Mucosa of descending colon (tissue), 3 donors: ENCODE measurements at regions not wholly inside any gene's neighbourhood (a gene's known extent, or its start where the extent isn't known, plus 50 kb on each side); places are given as distances from the start of the nearest gene placed in this dataset.

ENCODE experiments used
- ATAC-seq: fragments of 200-7000 bp; cut with Tn5 transposase; one replicate; pipeline ENCODE4 v1.9.1; 2020; ENCODE audit warnings: mild to moderate bottlenecking, moderate library complexity
- DNase-seq, 3 donors: peaks; one replicate each; pipeline ENCODE4 v3.0.0-alpha.2; 2020
- H3K36me3 ChIP-seq: fragments of 200-600 bp; one replicate; pipeline ENCODE4 v1.8.0; 2021; ENCODE audit warnings: low read depth, mild to moderate bottlenecking
- H3K4me1 ChIP-seq: fragments of 200-600 bp; one replicate; pipeline ENCODE4 v1.8.0; 2021; ENCODE audit warnings: low read depth, mild to moderate bottlenecking
- H3K4me3 ChIP-seq: fragments of 200-600 bp; one replicate; pipeline ENCODE4 v1.8.0; 2021; ENCODE audit warnings: mild to moderate bottlenecking
- H3K9me3 ChIP-seq: fragments of 200-600 bp; one replicate; pipeline ENCODE4 v1.8.0; 2021; ENCODE audit warnings: mild to moderate bottlenecking
- CTCF ChIP-seq: fragments of 200-600 bp; IDR thresholded peaks from one replicate; pipeline ENCODE4 v1.8.0; 2022; ENCODE audit warnings: antibody characterized with exemption, mild to moderate bottlenecking
- intact Hi-C, 2 donors: fragments of 100-400 bp; cut with DNase I in 1 of 2; cut with micrococcal nuclease in 1 of 2; formaldehyde crosslinking; loops; one replicate each; pipeline versions ENCODE4 v1.11.0 to v1.11.1; 2022; cut with DNase I, micrococcal nuclease
- donor health status: DM: no; HTN: no; CAD: no; lungs with moderate emphysema.
- donor health status: DM: no; HTN: no; CAD: no.
- donor health status: DM: no; HTN: yes; CAD: no.

GRCh38 chr14:43481864-43482263 is 1025.2 kb downstream of the FSCB start:
- Histone ChIP-seq H3K9me3 (no peaks in the 10 kb centered on the region), H3K36me3 (no peaks in the 10 kb centered on the region), H3K4me3 (no peak overlapping the region), H3K4me1 (no peaks in the 10 kb centered on the region)
- no peak for TF ChIP-seq CTCF
- intact Hi-C loops: no loop called here
- DNase-seq: no peak
- no peak for ATAC-seq

- ATAC-seq: no peak
- H3K4me1 ChIP-seq: no peaks in the 10 kb centered on the region
- intact Hi-C loops: no loop called here
- no peak for TF ChIP-seq CTCF
- no peaks in the 10 kb centered on the region for H3K9me3 ChIP-seq
- no peaks in the 10 kb centered on the region for H3K36me3 ChIP-seq
- no peak for DNase-seq
- H3K4me3 ChIP-seq: no peak overlapping the region
Observed at GRCh38 chr14:43480976-43481375, 1026.1 kb downstream of the FSCB start.

- no peak for ATAC-seq
- no peak for DNase-seq
- intact Hi-C loops: no loop called here
- no peaks in the 10 kb centered on the region for H3K4me1 ChIP-seq
- no peaks in the 10 kb centered on the region for H3K36me3 ChIP-seq
- H3K4me3 ChIP-seq: no peak overlapping the region
- TF ChIP-seq CTCF: no peak
- no peaks in the 10 kb centered on the region for H3K9me3 ChIP-seq
Observed at GRCh38 chr14:43479596-43480195, 1027.4 kb downstream of the FSCB start.

GRCh38 chr14:43476822-43477221 is 1030.3 kb downstream of the FSCB start:
- intact Hi-C loops: no loop called here
- no peak for DNase-seq
- Histone ChIP-seq H3K4me3 (no peak overlapping the region), H3K36me3 (no peaks in the 10 kb centered on the region), H3K9me3 (no peaks in the 10 kb centered on the region), H3K4me1 (no peaks in the 10 kb centered on the region)
- no peak for ATAC-seq
- no peak for TF ChIP-seq CTCF

GRCh38 chr14:43475757-43476156 is 1031.3 kb downstream of the FSCB start:
- DNase-seq (no peak), ATAC-seq (no peak)
- TF ChIP-seq CTCF: no peak
- intact Hi-C loops: no loop called here
- Histone ChIP-seq H3K4me3 (no peak overlapping the region), H3K4me1 (no peaks in the 10 kb centered on the region), H3K9me3 (no peaks in the 10 kb centered on the region), H3K36me3 (no peaks in the 10 kb centered on the region)

- no peak for DNase-seq
- Histone ChIP-seq H3K4me3 (no peak overlapping the region), H3K36me3 (no peaks in the 10 kb centered on the region), H3K9me3 (no peaks in the 10 kb centered on the region), H3K4me1 (no peaks in the 10 kb centered on the region)
- ATAC-seq: no peak
- TF ChIP-seq CTCF: no peak
- intact Hi-C loops: no loop called here
Observed at GRCh38 chr14:43471595-43471994, 1035.5 kb downstream of the FSCB start.
